H1 (cell line): ENCODE measurements at regions not wholly inside any gene's neighbourhood (a gene's known extent, or its start where the extent isn't known, plus 50 kb on each side); places are given as distances from the start of the nearest gene placed in this dataset.

ENCODE experiments used
- CBX8 ChIP-seq: fragments of 300-800, 300-1000 bp; sonication (generic); IDR thresholded peaks from 2 replicates; pipeline ENCODE4 v1.7.1; 2016; ENCODE audit warnings: low read depth, low read length, borderline replicate concordance
- RNF2 ChIP-seq: fragments of 200-900, 300-1000 bp; sonication (generic); IDR thresholded peaks from 2 replicates; pipeline ENCODE4 v1.7.1; 2016; ENCODE audit warnings: borderline replicate concordance, low read depth, mild to moderate bottlenecking, antibody characterized with exemption, low read length; ENCODE audit not compliant: poor library complexity, severe bottlenecking; ENCODE audit errors: missing control alignments
- TBP ChIP-seq: IDR thresholded peaks from 2 replicates; pipeline ENCODE4 v1.6.1; 2011; ENCODE audit warnings: low read depth, low read length, improper control_type of control experiment

DNA sequence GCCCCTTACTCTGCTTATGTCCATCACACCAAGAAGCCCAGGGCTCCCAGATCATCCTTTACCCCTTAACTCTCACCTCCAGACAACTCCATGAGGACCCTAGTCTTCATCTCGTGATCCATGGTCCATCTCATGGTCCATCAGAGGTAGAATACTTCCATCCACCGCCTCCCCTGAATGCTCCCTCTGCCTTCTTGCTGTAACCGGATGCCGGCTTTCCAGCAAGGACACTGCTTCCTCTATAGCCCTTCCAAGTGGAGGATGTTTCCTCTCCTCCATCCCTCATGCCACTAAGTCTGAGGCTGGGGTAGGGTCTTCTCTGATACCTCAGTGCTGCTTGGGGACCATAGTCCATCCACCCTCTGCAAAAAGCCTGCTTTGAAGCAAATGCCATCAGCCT, 118.6 kb upstream of the SIX2 start (continued):
- TF ChIP-seq RNF2, result no peak
- TF ChIP-seq TBP, result no peak
- TF ChIP-seq CBX8, result no peak
- TF ChIP-seq, all 59 proteins: peak for 0
